ENCODE measurements at regions not wholly inside any gene's neighbourhood (a gene's known extent, or its start where the extent isn't known, plus 50 kb on each side); places are given as distances from the start of the nearest gene placed in this dataset.
A peak's percentile ranks its signal among the peaks of the same experiment; 100 is the strongest.

GRCh38 chr17:13442361-13442760, 159.4 kb downstream of the HS3ST3A1 start:
- ATAC-seq (ENCODE audit: low FRiP score) (no peak), DNase-seq (ENCODE audit: low spot score) (no peak)
- TF ChIP-seq CTCF (IDR thresholded peaks at IDR 0.05) = no peak

GRCh38 chr17:13441873-13442272, 159.9 kb downstream of the HS3ST3A1 start:
- TF ChIP-seq CTCF (IDR thresholded peaks at IDR 0.05) = no peak
- DNase-seq (ENCODE audit: low spot score) (no peak), ATAC-seq (ENCODE audit: low FRiP score) (no peak)

- ATAC-seq (ENCODE audit: low FRiP score) = no peak
- no peak for DNase-seq (ENCODE audit: low spot score)
- TF ChIP-seq CTCF (IDR thresholded peaks at IDR 0.05) = no peak
Observed at GRCh38 chr17:13437966-13438779, 163.6 kb downstream of the HS3ST3A1 start.

GRCh38 chr17:13435230-13435629, 166.5 kb downstream of the HS3ST3A1 start:
- TF ChIP-seq CTCF (IDR thresholded peaks at IDR 0.05) = no peak

GRCh38 chr17:13429201-13429600, 172.5 kb downstream of the HS3ST3A1 start:
- DNase-seq (ENCODE audit: low spot score) = no peak
- ATAC-seq (ENCODE audit: low FRiP score) = peak; percentile 57
- TF ChIP-seq CTCF (IDR thresholded peaks at IDR 0.05) = no peak

More at GRCh38 chr17:13435230-13435629, 166.5 kb downstream of the HS3ST3A1 start:
- ATAC-seq (ENCODE audit: low FRiP score) (no peak), DNase-seq (ENCODE audit: low spot score) (no peak)

GRCh38 chr17:13428611-13429042, 173.1 kb downstream of the HS3ST3A1 start:
- no peak for ATAC-seq (ENCODE audit: low FRiP score)

More at GRCh38 chr17:13428611-13429042, 173.1 kb downstream of the HS3ST3A1 start:
- TF ChIP-seq CTCF (IDR thresholded peaks at IDR 0.05) = no peak
- DNase-seq (ENCODE audit: low spot score) = no peak

All from omental fat pad (tissue), 3 donors.